H4 (cell line): ENCODE measurements at regions not wholly inside any gene's neighbourhood (a gene's known extent, or its start where the extent isn't known, plus 50 kb on each side); places are given as distances from the start of the nearest gene placed in this dataset.
"Not testable (repeated sequence)": the region's sequence is repeated elsewhere in the genome, so short reads cannot be mapped to it uniquely, and the experiment has no call there.

Source experiments
- DNase-seq: peaks from one replicate; pipeline ENCODE4 v3.0.0-alpha.2; 2015; ENCODE audit warnings: low spot score

- no peak for DNase-seq
These were observed 537.7 kb downstream of the SOCS6 start for GRCh38 chr18:70826571-70826970.

GRCh38 chr18:70822691-70823090 is 533.8 kb downstream of the SOCS6 start:
- no peak for DNase-seq

GRCh38 chr18:70822117-70822516 is 533.3 kb downstream of the SOCS6 start:
- peak; percentile 43 for DNase-seq

DNA sequence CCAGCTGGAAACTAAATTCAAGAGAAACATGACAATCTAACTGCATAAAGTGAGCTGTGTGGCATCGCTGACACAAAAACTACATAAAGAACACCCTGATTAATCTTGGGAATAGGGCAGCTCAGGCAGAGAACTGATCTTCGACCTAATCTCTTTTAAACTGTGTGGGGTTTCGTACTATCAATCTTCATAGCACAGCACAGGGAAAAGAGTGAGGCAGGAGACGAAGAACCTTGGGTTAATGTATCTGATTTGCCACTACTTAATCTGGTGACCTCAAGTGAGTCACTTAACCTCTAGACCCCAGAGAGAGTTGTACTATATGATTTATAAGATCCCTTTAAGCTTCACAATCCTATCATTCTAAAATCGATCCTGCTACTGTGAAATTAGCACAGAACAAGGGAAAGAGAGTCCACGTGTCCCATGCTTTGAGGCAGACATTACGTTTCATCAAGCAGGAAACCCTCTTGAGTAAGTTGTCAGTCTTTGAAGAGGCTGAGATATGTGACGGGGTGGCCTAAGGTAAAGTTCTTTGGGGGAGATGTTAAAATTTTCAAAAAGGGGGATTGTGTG is 519.7 kb downstream of the SOCS6 start:
- DNase-seq: no peak

DNA sequence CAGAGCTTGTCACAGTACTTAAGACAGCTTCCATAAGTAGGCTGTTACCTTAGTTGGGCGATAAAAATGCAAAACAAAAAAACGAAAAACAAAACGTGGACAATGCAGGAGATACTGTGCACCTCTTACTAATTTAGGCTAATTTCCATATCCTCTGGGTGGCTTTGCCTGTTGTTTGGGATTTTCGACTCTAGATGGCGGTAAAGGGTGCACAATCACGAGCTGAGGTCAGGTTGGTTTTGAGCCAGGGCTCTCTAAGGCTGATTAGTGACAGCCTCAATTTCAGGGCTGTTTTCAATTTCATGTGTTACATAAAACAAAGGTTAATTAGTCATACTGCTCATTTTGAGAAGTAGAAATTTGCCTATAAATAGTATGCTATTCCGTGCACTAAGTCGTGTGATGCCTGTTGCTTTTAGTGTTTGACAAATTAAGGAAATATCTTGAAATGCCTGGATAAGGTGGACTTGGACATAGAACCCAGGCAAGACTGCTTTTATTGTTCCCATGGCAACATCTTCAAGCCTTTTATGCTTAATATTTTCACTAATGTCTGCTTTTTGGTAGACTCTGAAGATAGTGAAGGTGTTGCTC is 493.1 kb downstream of the SOCS6 start:
- DNase-seq: peak; percentile 62

DNA sequence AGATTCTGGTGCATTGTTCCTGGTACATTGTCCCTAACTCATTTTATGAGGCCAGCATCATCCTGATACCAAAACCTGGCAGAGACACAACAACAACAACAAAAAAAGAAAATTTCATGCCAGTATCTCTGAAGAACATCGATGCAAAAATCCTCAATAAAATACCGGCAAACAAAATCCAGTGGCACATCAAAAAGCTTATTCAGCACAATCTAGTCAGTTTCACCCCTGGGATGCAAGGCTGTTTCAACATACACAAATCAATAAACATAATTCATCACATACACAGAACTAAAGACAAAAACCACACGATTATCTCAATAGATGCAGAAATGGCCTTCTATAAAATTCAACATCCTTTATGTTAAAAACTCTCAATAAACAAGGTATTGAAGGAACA is 477.4 kb downstream of the SOCS6 start:
- DNase-seq: not testable (repeated sequence)

- DNase-seq: no peak
These were observed 474.0 kb downstream of the SOCS6 start for GRCh38 chr18:70762812-70763211.

GRCh38 chr18:70758780-70759179 is 469.9 kb downstream of the SOCS6 start:
- no peak for DNase-seq

- DNase-seq: no peak
These were observed 465.6 kb downstream of the SOCS6 start for GRCh38 chr18:70754486-70754885.

- DNase-seq: no peak
These were observed 444.1 kb downstream of the SOCS6 start for GRCh38 chr18:70732916-70733315.

DNA sequence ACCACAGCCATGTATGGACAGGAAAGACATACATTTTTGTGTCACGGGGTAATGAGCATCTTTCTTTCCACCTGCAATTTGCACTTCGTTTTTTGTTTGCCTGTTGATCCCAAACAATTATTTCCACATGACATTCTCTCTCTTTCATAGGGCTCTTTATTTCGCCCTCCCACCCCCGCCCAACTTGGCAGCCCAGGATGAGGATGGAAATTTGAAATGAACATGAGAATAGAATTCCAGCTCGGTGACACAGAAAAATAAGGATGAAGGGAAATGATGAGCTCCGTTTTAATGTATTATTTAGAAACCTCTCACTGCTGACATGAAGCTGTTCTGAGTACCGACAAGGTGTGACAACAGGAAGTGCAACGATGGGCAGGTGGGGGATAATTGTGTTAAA is 443.3 kb downstream of the SOCS6 start:
- DNase-seq: no peak

DNA sequence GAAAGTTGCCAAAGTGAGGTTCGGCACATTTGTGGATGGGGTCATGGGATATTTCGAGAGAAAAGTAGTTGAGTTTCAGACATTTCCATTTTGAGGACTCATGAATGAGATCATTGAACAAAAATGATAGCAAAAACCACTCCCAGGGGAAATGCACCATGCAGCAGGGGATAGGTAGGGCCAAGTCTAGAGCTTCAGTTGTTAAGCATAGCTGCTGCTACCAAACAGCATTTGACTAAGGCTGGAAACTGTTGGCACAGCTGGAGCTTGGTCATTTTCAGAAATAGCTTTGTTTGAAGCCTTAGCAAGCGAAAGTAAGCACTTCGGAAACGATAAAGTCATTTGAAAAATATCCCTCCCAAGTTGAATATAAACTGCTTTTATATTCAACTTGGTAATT is 431.8 kb downstream of the SOCS6 start:
- no peak for DNase-seq

GRCh38 chr18:70709720-70710119 is 420.9 kb downstream of the SOCS6 start:
- no peak for DNase-seq

- DNase-seq: no peak
These were observed 420.3 kb downstream of the SOCS6 start for GRCh38 chr18:70709144-70709543.

GRCh38 chr18:70705831-70706416 is 417.1 kb downstream of the SOCS6 start:
- DNase-seq: no peak

- DNase-seq: no peak
These were observed 411.7 kb downstream of the SOCS6 start for GRCh38 chr18:70700496-70700895.

DNA sequence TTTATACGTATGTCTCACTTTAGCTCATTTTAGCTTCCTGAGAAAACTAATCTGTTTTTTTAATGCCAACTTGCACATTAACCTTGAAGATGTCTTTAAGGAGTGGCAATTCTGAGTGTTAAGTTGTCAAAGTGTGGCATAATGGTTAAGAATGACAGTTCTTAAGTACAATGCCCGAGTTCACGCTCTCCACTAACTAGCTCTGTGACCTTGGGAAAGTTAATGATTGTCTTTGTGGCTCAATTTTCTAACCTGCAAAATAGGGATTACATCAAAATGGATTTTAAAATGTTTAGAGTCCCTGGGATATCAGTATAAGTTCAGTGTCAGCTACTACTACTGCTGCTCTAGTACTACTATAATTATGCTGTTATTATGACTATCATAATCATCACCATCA is 409.7 kb downstream of the SOCS6 start:
- no peak for DNase-seq

- DNase-seq: peak; percentile 29
These were observed 404.4 kb downstream of the SOCS6 start for GRCh38 chr18:70693246-70693645.

DNA sequence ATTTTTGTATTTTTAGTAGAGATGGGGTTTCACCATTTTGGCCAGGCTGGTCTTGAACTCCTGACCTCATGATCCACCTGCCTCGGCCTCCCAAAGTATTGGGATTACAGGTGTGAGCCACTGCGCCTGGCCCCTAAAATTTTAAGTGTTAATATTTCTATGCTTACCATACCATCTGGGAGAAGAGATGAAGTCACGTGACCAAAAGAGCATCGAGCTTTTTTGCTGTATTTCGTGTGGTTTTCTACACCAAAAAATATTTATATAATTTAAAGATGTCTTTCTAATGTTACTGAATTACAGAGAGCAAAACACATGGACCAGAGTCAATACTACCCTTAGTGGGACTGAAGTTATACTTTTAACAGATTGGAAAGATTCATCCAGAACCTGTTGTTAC is 400.9 kb downstream of the SOCS6 start:
- DNase-seq: not testable (repeated sequence)

DNA sequence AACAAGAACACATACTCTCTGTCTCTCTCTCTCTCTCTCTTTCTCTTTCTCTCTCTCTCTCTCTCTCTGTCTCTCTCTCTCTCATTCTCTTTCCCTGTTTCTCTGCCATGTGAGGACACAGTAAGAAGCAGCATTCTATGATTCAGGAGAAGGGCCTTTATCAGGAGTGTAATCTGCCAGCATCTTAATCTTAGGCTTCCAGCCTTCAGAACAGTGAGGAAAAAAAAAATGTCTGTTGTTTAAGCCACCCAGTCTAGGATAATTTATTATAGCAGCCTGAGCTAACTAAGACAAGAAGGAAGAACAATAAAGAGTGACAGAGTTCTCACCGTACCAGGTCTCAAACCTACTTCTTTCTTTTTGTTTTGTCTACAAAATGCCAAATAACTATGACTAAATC is 399.4 kb downstream of the SOCS6 start:
- no peak for DNase-seq

- DNase-seq: no peak
These were observed 396.0 kb downstream of the SOCS6 start for GRCh38 chr18:70684821-70685220.

DNA sequence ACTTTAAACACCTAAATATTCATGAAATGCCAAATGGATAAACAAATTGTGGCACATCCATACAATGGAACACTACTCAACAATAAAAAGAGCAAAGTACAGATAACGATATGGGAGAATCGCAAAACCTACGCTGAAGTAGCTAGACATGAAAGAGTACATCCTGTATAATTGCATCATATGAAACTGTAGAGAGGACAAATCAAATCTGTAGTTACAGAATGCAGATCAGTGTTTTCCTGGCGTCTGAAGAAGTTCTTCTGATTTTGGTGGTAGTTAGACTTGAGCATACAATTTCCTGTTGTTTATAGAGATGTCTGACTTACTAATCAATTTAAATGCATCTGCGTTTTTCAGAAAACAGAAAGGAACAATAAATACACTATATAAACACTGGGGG is 394.4 kb downstream of the SOCS6 start:
- DNase-seq: no peak

GRCh38 chr18:70674896-70675295 is 386.1 kb downstream of the SOCS6 start:
- no peak for DNase-seq

- DNase-seq: no peak
These were observed 385.0 kb downstream of the SOCS6 start for GRCh38 chr18:70673831-70674230.
